GM12878 (cell line): ENCODE measurements at regions not wholly inside any gene's neighbourhood (a gene's known extent, or its start where the extent isn't known, plus 50 kb on each side); places are given as distances from the start of the nearest gene placed in this dataset.

Source experiments
- ATAC-seq: fragments of 200-7000 bp; cut with Tn5 transposase; 3 replicates; pipeline ENCODE4 v1.9.1; 2020; ENCODE audit warnings: mild to moderate bottlenecking, moderate library complexity
- BruUV-seq: library from RNA; stranded (reverse); fragments of 400-500 nt; replicated peaks from 2 replicates; lab custom pipeline; 2021; lab: Mats Ljungman, UMichigan
- CTCF ChIA-PET: fragments of 300-600 bp; sonication (Branson Sonifier 250); formaldehyde crosslinking; extraction: SDS; loops from one replicate; lab custom pipeline; 2021; ENCODE audit warnings: inconsistent platforms; lab: Yijun Ruan, JAX
- POLR2A ChIA-PET: fragments of 350-600 bp; formaldehyde crosslinking; extraction: SDS; loops from one replicate; lab custom pipeline; 2021; ENCODE audit warnings: inconsistent platforms; lab: Charles Lee
- RAD21 ChIA-PET: fragments of 300-600 bp; sonication (Branson Sonifier 250); formaldehyde crosslinking; loops from one replicate; lab custom pipeline; 2023; ENCODE audit warnings: antibody characterized with exemption; ENCODE audit not compliant: unreplicated experiment; lab: Charles Lee
- SMC1A ChIA-PET: fragments of 300-600 bp; sonication (Branson Sonifier 250); formaldehyde crosslinking; loops from one replicate; lab custom pipeline; 2023; ENCODE audit not compliant: unreplicated experiment, uncharacterized antibody; lab: Charles Lee
- DNase-seq: peaks from one replicate; pipeline ENCODE4 v3.0.0-alpha.2; 2011; ENCODE audit warnings: low read depth, low spot score
- FAIRE-seq: peaks from 3 replicates; lab custom pipeline; 2011; peaks lifted over from hg19 to GRCh38; lab: Jason Lieb, UNC
- H2AFZ ChIP-seq: 2 replicates; pipeline ENCODE4 v1.6.0; 2011; ENCODE audit warnings: low read depth, low read length, control low read depth; ENCODE audit not compliant: control insufficient read depth
- H3K27ac ChIP-seq: 2 replicates; pipeline ENCODE4 v1.5.1; 2011; ENCODE audit warnings: control low read depth; ENCODE audit not compliant: control insufficient read depth, insufficient read depth
- H3K27me3 ChIP-seq, 2 experiments: replicated peaks in 1 of 2; 2 replicates each; pipeline versions ENCODE4 v1.6.0 to v1.6.1; 2011; ENCODE audit warnings: low read length in 1 of 2; ENCODE audit not compliant: control insufficient read depth in 2 of 2, insufficient read depth in 2 of 2
- H3K36me3 ChIP-seq, 2 experiments: 2 replicates each; pipeline ENCODE4 v1.5.1; 2011; ENCODE audit warnings: low read length in 1 of 2; ENCODE audit not compliant: control insufficient read depth in 2 of 2, insufficient read depth in 2 of 2
- H3K4me1 ChIP-seq: 2 replicates; pipeline ENCODE4 v1.6.1; 2011; ENCODE audit warnings: mild to moderate bottlenecking, low read length, moderate library complexity, mixed read lengths; ENCODE audit not compliant: control insufficient read depth, insufficient read depth
- H3K4me2 ChIP-seq: 2 replicates; pipeline ENCODE4 v1.6.0; 2011; ENCODE audit warnings: control low read depth; ENCODE audit not compliant: control insufficient read depth, insufficient read depth
- H3K4me3 ChIP-seq: fragments of 200-600 bp; sonication (generic); 2 replicates; pipeline ENCODE4 v1.5.1; 2016
- H3K79me2 ChIP-seq: 2 replicates; pipeline ENCODE4 v1.6.0; 2011; ENCODE audit warnings: low read length; ENCODE audit not compliant: control insufficient read depth, insufficient read depth
- H3K9ac ChIP-seq: 2 replicates; pipeline ENCODE4 v1.8.0; 2011; ENCODE audit warnings: low read length, control low read depth, mixed read lengths; ENCODE audit not compliant: control insufficient read depth, insufficient read depth
- H3K9me3 ChIP-seq: replicated peaks from 3 replicates; pipeline ENCODE4 v1.5.1; 2011; ENCODE audit warnings: mild to moderate bottlenecking, low read length; ENCODE audit not compliant: control insufficient read depth, insufficient read depth
- H4K20me1 ChIP-seq: 2 replicates; pipeline ENCODE4 v1.6.0; 2011; ENCODE audit not compliant: control insufficient read depth, insufficient read depth
- ATF3 ChIP-seq: IDR thresholded peaks from 2 replicates; pipeline ENCODE4 v1.6.1; 2011; ENCODE audit warnings: low read depth, mild to moderate bottlenecking, low read length, moderate library complexity, borderline replicate concordance; ENCODE audit errors: extremely low read depth
- BACH1 ChIP-seq: fragments of 450-650 bp; IDR thresholded peaks from 2 replicates; pipeline ENCODE4 v1.6.1; 2017; ENCODE audit warnings: mild to moderate bottlenecking, borderline replicate concordance
- CBX5 ChIP-seq: sonication (generic); IDR thresholded peaks from 2 replicates; pipeline ENCODE4 v1.6.1; 2016; ENCODE audit warnings: low read depth, moderate library complexity, mild to moderate bottlenecking, inconsistent platforms
- CHD4 ChIP-seq: fragments of 200-600 bp; sonication (generic); IDR thresholded peaks from 2 replicates; pipeline ENCODE4 v1.6.1; 2016; ENCODE audit warnings: mild to moderate bottlenecking
- EGR1 ChIP-seq, 2 experiments: IDR thresholded peaks; 1 replicate in 1 of 2; 2 replicates in 1 of 2; pipeline ENCODE4 v1.6.1; 2011 to 2012; ENCODE audit warnings: low read depth in 2 of 2, low read length in 2 of 2, borderline replicate concordance in 1 of 2, mild to moderate bottlenecking in 1 of 2, moderate library complexity in 1 of 2
- IKZF2 ChIP-seq, 2 experiments: fragments of 450-650 bp; IDR thresholded peaks; 2 replicates each; pipeline ENCODE4 v1.6.1; 2017; ENCODE audit warnings: mild to moderate bottlenecking in 2 of 2, moderate library complexity in 2 of 2
- NBN ChIP-seq: fragments of 450-650 bp; IDR thresholded peaks from 2 replicates; pipeline ENCODE4 v1.6.1; 2016
- NFIC ChIP-seq: IDR thresholded peaks from 2 replicates; pipeline ENCODE4 v1.6.1; 2012; ENCODE audit warnings: low read depth, mild to moderate bottlenecking, inconsistent platforms, low read length, moderate library complexity
- PAX8 ChIP-seq: fragments of 450-650 bp; IDR thresholded peaks from 2 replicates; pipeline ENCODE4 v1.6.1; 2017; ENCODE audit warnings: mild to moderate bottlenecking, moderate library complexity
- POU2F2 ChIP-seq: IDR thresholded peaks from 3 replicates; pipeline ENCODE4 v1.6.1; 2011; ENCODE audit warnings: low read depth, mild to moderate bottlenecking, low read length, borderline replicate concordance
- RAD21 ChIP-seq: IDR thresholded peaks from 2 replicates; pipeline ENCODE4 v1.6.1; 2011; ENCODE audit warnings: mild to moderate bottlenecking, low read depth, low read length, moderate library complexity; ENCODE audit not compliant: insufficient read depth
- REST ChIP-seq: IDR thresholded peaks from 2 replicates; pipeline ENCODE4 v1.6.1; 2012; ENCODE audit warnings: mild to moderate bottlenecking, low read depth, low read length
- TBL1XR1 ChIP-seq: IDR thresholded peaks from 2 replicates; pipeline ENCODE4 v1.6.1; 2012; ENCODE audit warnings: low read depth, low read length, improper control_type of control experiment
- TCF3 ChIP-seq: IDR thresholded peaks from 2 replicates; pipeline ENCODE4 v1.6.1; 2012; ENCODE audit warnings: low read depth, mild to moderate bottlenecking, low read length, borderline replicate concordance; ENCODE audit not compliant: insufficient read depth
- USF1 ChIP-seq: IDR thresholded peaks from 2 replicates; pipeline ENCODE4 v1.6.1; 2011; ENCODE audit warnings: borderline replicate concordance, low read depth, mild to moderate bottlenecking, moderate library complexity, mixed read lengths, low read length; ENCODE audit not compliant: insufficient read depth; ENCODE audit errors: extremely low read length
- YY1 ChIP-seq: IDR thresholded peaks from 2 replicates; pipeline ENCODE4 v1.6.1; 2011; ENCODE audit warnings: low read depth, mild to moderate bottlenecking, low read length
- ZBED1 ChIP-seq: IDR thresholded peaks from 2 replicates; pipeline ENCODE4 v1.6.1; 2016; ENCODE audit warnings: borderline replicate concordance
- ZNF217 ChIP-seq: fragments of 450-650 bp; IDR thresholded peaks from 2 replicates; pipeline ENCODE4 v1.6.1; 2017; ENCODE audit warnings: antibody characterized with exemption, mild to moderate bottlenecking
- ZNF384 ChIP-seq: IDR thresholded peaks from 2 replicates; pipeline ENCODE4 v1.6.1; 2012; ENCODE audit warnings: low read depth, mild to moderate bottlenecking, low read length, improper control_type of control experiment, borderline replicate concordance
- WGBS: methylation state at CpG from one replicate; pipeline ENCODE4 v1.1.6; 2016; ENCODE audit warnings: low lambda C conversion rate; ENCODE audit not compliant: insufficient replicate concordance, insufficient coverage; ENCODE audit errors: missing lambda C conversion rate; 5-methylcytosine and 5-hydroxymethylcytosine counted together
- in situ Hi-C: fragments of 300-500 bp; cut with MboI; formaldehyde crosslinking; loops from 9 replicates; pipeline ENCODE4 v1.14.3; 2018; ENCODE audit warnings: mixed read lengths
- intact Hi-C: fragments of 100-400 bp; cut with micrococcal nuclease; formaldehyde crosslinking; loops from one replicate; pipeline ENCODE4 v1.14.2; 2022; ENCODE audit not compliant: unreplicated experiment

DNA sequence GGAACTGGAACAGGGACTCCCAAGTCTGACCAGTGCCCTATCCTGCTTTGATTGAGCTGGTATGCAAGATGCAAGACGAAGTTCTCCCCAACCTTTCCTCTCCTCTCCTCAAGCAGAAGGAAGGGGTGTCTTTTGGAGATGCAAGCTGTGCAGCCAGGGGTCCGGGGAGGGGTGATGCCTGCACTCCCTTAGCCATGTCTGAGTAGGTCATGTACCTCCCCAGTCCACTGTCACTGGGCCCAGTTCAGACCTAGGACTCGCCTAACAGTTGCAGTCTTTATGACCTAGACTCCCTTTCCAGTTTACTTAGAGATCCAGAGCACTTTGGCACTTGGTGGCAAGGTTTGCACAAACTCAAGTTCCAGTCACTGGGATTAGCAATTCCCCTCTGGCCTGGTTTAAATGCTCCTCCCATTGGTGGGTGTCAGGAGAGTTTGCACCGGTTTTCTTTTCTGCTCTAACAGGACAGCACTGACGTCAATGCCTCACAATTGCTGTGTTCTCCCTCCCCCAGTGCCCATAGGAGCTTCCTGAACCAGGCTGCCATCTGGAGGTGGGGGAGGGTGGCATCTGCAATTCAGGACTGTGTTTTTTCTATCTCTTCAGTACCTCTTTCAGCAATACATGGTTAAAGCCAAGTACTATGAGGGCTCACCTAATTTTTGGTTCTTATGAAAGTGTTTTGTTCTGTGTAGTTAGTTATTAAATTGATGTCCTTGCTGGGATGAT lies 782.2 kb downstream of the ARAP2 start:
- no peaks in the 10 kb centered on the region for H3K27me3 ChIP-seq
- ChIA-PET POLR2A (no interaction called here), SMC1A (no interaction called here), CTCF (interaction anchor here (0.7 kb wide), 1 partner anchor 27 kb away, joined by 3 read pairs; no protein-coding TSS in a partner anchor), RAD21 (no interaction called here)
- H3K9ac ChIP-seq: no peak overlapping the region
- WGBS: 7% methylated on average over 5 of the region's 5 CpGs
- no peaks in the 10 kb centered on the region for H3K36me3 ChIP-seq
- no peaks in the 10 kb centered on the region for H4K20me1 ChIP-seq
- H2AFZ ChIP-seq: no peak overlapping the region
- H3K27ac ChIP-seq: no peak overlapping the region
- H3K4me1 ChIP-seq: no peaks in the 10 kb centered on the region
- FAIRE-seq (no peak), ATAC-seq (peak; percentile 36; the same call in 1 of the 3 replicates), DNase-seq (no peak)
- BruUV-seq: no TSS peak
- no peak overlapping the region for H3K4me2 ChIP-seq
- in situ Hi-C loops (no loop called here), intact Hi-C loops (no loop called here)
- H3K79me2 ChIP-seq: no peaks in the 10 kb centered on the region
- H3K9me3 ChIP-seq: no peaks in the 10 kb centered on the region
- no peak overlapping the region for H3K4me3 ChIP-seq
- TF ChIP-seq POU2F2: no peak
- no peak for TF ChIP-seq RAD21
- no peak for TF ChIP-seq EGR1 (IDR thresholded peaks at IDR 0.05; ENCODE audit: borderline replicate concordance in 1 of 2, low read depth in 2 of 2, low read length in 2 of 2)
- TF ChIP-seq IKZF2 (IDR thresholded peaks at IDR 0.05): no peak
- TF ChIP-seq TCF3: no peak
- no peak for TF ChIP-seq BACH1
- no peak for TF ChIP-seq NBN
- TF ChIP-seq USF1: no peak
- TF ChIP-seq ZNF384: no peak
- TF ChIP-seq YY1: no peak
- TF ChIP-seq PAX8: no peak
- TF ChIP-seq ZBED1: no peak
- TF ChIP-seq CHD4: no peak
- no peak for TF ChIP-seq CBX5
- TF ChIP-seq ZNF217: no peak
- TF ChIP-seq NFIC: no peak
- no peak for TF ChIP-seq ATF3
- no peak for TF ChIP-seq REST
- TF ChIP-seq TBL1XR1: no peak
